Islet precursor cell (in vitro differentiated cells): ENCODE measurements at regions not wholly inside any gene's neighbourhood (a gene's known extent, or its start where the extent isn't known, plus 50 kb on each side); places are given as distances from the start of the nearest gene placed in this dataset.

Source experiments
- DNase-seq: peaks from one replicate; pipeline ENCODE4 v3.0.0-alpha.2; 2018

GRCh38 chr1:22196041-22196440 lies 53.1 kb upstream of the WNT4 start:
- DNase-seq: no peak

DNA sequence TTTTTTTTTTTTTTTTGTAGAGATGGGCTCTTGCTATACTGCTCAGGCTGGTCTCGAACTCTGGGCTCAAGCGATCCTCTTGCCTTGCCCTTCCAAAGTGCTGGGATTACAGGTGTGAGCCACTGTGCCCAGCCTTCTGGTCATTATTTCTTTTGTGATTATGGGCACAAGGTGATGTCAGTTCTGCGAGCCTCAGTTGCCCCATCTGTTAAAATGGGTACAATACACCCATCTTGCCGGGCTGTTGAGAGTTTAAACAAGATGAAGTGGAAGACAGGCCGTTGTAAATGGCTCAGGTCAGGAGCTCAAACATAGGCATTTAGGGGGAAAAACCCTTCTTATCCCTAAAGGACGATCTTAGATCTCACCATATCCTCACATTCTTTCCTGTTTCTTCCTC lies 53.7 kb upstream of the WNT4 start:
- DNase-seq: no peak

DNA sequence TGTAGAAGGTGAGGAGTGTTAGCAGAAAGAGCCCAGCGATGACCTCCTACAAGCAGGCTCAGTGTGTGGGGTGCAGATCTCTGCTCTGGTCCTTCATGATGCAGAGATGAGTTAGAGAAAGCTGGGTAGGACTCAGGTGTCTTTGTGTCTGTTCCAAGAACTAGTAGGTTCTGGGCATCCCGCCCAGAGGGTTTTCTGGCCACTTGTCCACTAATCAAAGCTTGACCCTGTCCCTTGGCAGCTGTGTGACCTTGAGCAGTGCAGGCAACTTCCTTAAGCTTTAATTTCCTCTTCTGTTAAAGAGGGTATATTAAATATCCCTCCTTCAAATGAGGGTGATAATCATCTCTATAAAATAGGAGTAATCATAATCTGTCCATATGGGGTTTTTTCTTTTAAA lies 54.7 kb upstream of the WNT4 start:
- DNase-seq: no peak

GRCh38 chr1:22201023-22201422 lies 58.1 kb upstream of the WNT4 start:
- DNase-seq: no peak

- DNase-seq: no peak
Measured at GRCh38 chr1:22203335-22203734, 60.4 kb upstream of the WNT4 start.

GRCh38 chr1:22204057-22204840 lies 61.4 kb upstream of the WNT4 start:
- no peak for DNase-seq

GRCh38 chr1:22204989-22205913 lies 62.4 kb upstream of the WNT4 start:
- no peak for DNase-seq

DNA sequence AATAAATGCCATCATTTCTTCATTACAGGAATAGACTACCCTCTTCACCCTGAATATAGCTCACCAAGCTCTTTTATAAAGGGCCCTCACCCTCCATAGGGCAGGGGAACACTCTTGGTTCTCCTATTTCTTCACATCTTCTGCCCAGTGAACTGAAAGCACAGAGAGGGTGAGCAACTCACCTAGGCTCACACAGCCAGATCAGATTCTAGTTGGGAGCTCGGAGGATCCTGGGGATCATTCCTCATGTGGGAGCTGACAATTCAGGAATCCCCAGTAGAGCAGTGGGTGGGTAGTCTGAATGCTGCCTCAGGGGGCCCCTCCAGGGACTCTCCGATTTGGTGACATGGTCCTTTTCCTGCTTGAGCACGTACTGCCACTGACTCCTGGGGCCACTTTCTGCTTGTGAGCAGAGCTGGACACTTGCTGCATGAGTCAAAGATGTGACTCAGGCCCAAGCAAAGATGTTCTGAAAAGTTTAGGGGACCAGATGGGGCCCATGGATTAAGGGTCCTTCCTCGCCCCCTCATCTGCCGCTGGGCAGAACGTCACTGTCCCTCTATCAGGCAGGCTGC lies 63.7 kb upstream of the WNT4 start:
- no peak for DNase-seq

DNA sequence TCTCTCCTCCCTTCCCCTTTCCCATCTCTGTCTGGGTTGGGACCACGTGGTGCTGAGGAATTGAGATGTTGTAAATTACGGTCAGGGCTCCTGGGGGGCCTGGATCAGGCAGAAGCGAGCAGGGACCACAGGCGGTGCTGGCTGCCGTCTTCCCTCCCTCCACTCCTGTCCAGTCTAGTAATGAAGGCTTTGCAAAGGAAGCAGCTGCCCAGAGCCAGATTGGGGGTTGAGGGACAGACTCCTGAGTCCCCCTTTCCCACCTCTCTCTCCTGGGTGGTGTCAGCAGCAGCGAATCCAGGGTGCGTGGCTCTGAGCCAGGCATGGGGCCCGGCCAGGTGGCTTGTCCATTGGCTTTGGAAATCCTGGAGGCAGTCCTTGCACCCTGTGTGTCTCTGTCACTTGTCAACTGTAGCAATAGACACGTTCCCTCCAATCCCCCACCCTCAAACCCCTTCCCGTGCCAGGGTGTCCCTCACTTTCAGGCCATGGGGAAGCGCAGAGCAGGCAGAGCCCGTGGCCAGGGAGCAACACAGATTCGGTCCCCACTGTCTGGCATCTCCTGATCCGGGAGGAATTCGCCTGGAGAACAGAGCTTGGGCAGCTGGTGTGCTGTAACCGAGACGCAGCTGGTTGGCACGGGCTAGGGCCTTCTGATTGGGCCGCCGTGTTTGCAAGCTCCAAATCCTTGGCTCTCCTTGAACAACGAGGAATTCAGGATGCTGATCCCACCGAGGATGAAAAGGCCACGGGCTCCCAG lies 64.8 kb upstream of the WNT4 start:
- no peak for DNase-seq

DNA sequence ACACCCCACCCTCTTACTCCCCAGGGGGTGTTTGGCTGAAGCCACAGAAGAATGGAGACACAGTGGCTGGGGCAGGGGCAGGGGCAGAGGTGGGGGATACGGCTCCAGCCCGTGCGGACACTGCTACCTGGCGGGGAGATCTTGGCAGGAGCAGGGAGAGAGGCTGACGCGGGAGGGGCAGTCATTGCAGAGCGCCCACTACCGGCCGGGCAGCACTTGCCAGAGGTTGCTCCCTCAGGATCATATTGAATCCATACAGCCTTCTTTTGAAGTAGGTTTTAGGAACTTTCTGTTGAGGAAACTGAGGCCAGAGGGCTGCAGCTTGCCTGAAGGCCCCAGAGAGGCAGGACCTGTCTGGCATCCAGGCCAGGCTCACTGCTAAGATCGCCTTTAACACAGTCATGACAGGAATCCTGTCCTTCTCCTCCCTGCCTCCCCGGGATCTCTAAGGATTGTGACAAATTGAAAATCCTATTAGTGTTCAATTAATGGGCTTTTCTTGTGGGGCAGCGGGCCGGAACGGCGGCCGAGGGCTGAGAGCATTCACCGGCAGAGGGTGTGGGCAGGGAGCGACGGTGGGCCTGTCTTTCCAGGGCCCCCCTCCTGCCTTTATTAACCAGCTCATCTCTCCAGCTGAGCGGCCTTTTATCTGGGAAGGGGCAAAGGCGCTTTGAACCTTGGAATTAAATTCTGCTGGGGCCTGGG lies 65.5 kb upstream of the WNT4 start:
- DNase-seq: no peak

- peak; percentile 85 for DNase-seq
Measured at GRCh38 chr1:22208973-22209378, 66.1 kb upstream of the WNT4 start.

- no peak for DNase-seq
Measured at GRCh38 chr1:22210176-22210575, 67.3 kb upstream of the WNT4 start.

DNA sequence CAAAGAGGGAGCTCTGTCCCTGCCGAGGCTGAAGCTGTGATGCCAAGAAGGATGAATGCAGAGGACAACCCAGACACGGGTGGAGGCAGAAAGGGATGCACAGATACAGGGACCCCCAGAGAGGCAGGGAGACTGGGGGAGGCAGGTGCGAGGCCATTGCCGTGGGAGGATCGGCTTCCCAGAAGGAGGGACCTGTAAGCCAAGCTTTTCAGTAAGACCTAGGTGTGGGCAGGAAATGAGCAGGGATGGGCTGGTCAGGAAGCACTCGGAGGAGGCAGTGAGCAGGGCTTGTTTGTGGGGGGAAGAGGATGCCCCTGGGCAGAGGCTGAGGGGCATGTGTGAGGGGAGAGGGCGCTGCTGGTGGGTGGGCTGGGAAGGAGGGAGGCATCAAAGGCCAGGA lies 67.7 kb upstream of the WNT4 start:
- no peak for DNase-seq

DNA sequence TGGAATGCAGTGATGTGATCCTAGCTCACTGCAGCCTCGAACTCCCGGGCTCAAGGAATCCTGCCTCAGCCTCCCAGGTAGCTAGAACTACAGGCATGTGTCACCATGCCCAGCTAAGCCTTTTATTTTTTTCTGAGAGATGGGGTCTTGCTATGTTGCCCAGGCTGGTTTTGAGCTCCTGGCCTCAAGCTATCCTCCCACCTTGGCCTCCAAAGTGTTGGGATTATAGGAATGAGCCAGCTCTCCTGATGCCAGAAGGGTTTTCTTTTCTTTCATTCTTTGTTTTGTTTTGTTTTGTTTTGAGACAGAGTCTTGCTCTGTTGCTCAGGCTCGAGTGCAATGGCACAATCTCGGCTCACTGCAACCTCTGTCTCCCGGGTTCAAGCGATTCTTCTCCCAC lies 68.6 kb upstream of the WNT4 start:
- peak; percentile 12 for DNase-seq

GRCh38 chr1:22212400-22213233 lies 69.7 kb upstream of the WNT4 start:
- DNase-seq: peak; percentile 48

DNA sequence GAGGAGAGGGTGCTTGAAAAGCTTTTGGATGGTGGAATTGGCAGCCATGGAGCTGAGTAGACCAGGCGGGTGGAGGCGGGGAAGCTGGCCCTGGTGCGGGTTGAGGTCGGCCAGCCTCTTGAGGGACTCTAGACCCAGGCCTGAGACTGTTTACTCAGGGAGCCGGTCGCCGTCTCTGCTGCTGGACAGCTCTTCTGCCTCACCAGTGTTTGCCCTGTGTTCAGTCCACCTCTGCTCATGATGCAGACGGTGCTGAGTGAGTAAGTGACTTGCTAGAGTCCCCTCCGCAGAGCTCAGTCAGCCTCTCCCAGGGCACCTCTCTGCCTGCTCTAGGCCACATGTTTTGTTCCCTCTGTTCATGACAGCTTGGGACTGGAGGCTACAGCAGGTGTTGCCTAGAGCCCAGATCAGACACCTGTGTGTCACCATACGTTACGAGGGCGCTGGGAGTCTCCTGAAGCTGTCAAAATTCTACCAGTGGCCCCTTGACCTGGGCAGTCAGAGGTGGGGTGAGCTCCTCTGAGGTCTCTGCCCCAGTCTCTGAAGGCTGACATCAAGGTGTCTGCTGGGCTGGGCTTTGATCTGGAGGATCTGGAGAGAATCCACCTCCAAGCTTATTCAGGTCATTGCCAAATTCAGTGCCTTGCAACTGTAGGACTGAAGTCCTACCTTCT lies 73.5 kb upstream of the WNT4 start:
- DNase-seq: peak; percentile 74

GRCh38 chr1:22216966-22217365 lies 74.1 kb upstream of the WNT4 start:
- DNase-seq: no peak

DNA sequence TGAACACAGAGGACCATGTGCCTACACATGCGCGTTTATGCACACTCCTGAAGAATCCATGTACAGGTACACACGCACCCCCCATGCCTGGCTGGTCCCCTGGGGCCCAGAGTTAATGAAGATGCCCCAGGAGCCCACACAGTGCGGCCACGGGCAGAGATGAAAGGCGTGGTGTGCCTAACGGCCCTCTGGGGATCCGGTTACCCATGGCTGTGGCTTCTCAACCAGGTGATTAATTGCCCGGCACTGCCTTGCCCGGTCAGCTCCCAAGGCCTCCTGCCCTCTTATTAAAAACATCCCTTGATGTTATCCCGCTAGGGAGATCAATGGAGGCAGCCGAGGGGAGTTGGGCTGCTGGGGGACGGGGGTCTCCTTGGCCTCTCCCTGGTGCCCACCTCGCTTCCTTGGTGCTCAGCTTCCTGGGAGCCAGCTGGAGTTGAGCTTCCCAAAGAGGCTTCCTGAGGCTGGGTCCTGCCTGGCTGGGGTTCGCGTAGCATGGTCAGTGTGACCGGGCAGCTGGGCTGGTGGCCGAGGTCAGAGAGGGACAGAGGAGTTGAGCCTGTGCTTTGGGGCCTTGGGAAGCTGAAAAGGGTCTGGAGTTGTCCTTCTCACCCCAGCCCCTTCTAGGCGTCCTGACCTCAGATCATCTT lies 75.0 kb upstream of the WNT4 start:
- peak; percentile 40 for DNase-seq

DNA sequence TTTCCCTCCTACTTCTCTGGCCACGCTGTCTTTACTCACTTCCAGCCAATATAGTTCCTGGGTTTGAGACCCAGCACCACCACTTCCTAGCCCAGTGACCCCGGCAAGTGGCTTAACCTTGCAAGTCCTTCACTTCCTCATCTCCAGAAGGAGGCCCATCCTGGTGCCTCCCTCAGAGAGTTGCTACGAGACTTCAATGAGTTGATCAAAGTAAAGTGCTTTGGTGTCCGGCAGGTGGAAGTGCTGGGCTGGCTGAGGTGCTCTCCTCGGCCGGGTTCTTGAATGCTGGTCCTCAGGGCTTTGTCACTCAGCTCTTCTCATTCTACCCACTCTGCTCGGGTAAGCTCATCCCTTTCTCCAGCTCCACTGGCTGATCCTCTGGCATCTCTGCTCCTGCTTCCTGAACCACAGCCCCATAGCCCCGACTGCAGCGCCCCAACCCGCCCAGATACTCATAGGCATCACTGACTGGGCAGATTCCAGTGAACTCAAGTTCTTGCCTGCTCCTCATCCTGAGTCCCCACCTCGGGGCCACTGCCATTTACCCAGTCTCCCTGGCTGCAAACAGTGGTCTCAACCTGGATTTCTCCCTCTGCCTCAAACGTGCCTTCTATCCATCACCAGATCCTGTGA lies 75.8 kb upstream of the WNT4 start:
- DNase-seq: peak; percentile 47
